Ovary (tissue), 3 donors: ENCODE measurements at regions not wholly inside any gene's neighbourhood (a gene's known extent, or its start where the extent isn't known, plus 50 kb on each side); places are given as distances from the start of the nearest gene placed in this dataset.

Experiments
- POLR2A ChIP-seq: fragments of 450-650 bp; IDR thresholded peaks from one replicate; pipeline ENCODE4 v1.6.1; 2017; ENCODE audit warnings: antibody characterized with exemption, mild to moderate bottlenecking, moderate library complexity
- TF ChIP-seq, protein P1 (sequence below), 3 donors: fragments of 450-650 bp in 2 of 3; fragments of 200-600 bp in 1 of 3; IDR thresholded peaks; one replicate each; pipeline versions ENCODE4 v1.5.1 to v1.8.0; 2016 to 2022; ENCODE audit warnings: antibody characterized with exemption in 3 of 3, mild to moderate bottlenecking in 1 of 3
- donor health status: DM: no; HTN: no; CAD: no.

DNA sequence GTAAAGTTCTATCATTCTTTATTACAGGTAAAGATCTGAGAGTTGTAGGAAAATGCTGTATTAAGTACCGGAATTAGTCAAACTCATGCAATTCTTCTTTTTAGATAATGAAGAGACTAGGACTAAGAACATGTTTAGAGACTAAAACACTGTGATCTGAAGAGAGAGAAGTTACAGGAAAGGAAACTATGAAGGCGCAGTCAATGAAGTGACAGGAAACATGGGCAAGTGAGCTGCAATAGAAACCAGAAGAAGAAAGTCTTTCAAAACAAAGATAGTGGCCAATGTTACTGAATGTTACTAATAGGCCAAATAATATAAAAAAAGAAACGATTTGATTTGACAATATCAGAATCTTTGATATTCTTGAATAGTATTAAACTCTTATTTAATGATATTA, 659.4 kb upstream of the RGS18 start:
- no peak for TF ChIP-seq POLR2A
- TF ChIP-seq, protein P1, sequence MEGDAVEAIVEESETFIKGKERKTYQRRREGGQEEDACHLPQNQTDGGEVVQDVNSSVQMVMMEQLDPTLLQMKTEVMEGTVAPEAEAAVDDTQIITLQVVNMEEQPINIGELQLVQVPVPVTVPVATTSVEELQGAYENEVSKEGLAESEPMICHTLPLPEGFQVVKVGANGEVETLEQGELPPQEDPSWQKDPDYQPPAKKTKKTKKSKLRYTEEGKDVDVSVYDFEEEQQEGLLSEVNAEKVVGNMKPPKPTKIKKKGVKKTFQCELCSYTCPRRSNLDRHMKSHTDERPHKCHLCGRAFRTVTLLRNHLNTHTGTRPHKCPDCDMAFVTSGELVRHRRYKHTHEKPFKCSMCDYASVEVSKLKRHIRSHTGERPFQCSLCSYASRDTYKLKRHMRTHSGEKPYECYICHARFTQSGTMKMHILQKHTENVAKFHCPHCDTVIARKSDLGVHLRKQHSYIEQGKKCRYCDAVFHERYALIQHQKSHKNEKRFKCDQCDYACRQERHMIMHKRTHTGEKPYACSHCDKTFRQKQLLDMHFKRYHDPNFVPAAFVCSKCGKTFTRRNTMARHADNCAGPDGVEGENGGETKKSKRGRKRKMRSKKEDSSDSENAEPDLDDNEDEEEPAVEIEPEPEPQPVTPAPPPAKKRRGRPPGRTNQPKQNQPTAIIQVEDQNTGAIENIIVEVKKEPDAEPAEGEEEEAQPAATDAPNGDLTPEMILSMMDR (IDR thresholded peaks at IDR 0.05), result no peak
